LNCaP clone FGC (cell line): ENCODE measurements at regions not wholly inside any gene's neighbourhood (a gene's known extent, or its start where the extent isn't known, plus 50 kb on each side); places are given as distances from the start of the nearest gene placed in this dataset.

Experiments
- DNase-seq: peaks from one replicate; pipeline ENCODE4 v3.0.0-alpha.2; 2011; ENCODE audit warnings: low read depth
- H3K4me3 ChIP-seq: 2 replicates; pipeline ENCODE4 v1.5.1; 2011; ENCODE audit warnings: mild to moderate bottlenecking, low read depth, low read length, control low read depth
- TF ChIP-seq, protein P1 (sequence below): IDR thresholded peaks from 2 replicates; pipeline ENCODE4 v1.5.1; 2012; ENCODE audit warnings: mild to moderate bottlenecking; ENCODE audit not compliant: control insufficient read depth, insufficient read depth; ENCODE audit errors: extremely low read depth

GRCh38 chr13:47351798-47352197, 454.9 kb upstream of the HTR2A start:
- TF ChIP-seq, protein P1, sequence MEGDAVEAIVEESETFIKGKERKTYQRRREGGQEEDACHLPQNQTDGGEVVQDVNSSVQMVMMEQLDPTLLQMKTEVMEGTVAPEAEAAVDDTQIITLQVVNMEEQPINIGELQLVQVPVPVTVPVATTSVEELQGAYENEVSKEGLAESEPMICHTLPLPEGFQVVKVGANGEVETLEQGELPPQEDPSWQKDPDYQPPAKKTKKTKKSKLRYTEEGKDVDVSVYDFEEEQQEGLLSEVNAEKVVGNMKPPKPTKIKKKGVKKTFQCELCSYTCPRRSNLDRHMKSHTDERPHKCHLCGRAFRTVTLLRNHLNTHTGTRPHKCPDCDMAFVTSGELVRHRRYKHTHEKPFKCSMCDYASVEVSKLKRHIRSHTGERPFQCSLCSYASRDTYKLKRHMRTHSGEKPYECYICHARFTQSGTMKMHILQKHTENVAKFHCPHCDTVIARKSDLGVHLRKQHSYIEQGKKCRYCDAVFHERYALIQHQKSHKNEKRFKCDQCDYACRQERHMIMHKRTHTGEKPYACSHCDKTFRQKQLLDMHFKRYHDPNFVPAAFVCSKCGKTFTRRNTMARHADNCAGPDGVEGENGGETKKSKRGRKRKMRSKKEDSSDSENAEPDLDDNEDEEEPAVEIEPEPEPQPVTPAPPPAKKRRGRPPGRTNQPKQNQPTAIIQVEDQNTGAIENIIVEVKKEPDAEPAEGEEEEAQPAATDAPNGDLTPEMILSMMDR = no peak
- no peak overlapping the region for H3K4me3 ChIP-seq
- DNase-seq = no peak

DNA sequence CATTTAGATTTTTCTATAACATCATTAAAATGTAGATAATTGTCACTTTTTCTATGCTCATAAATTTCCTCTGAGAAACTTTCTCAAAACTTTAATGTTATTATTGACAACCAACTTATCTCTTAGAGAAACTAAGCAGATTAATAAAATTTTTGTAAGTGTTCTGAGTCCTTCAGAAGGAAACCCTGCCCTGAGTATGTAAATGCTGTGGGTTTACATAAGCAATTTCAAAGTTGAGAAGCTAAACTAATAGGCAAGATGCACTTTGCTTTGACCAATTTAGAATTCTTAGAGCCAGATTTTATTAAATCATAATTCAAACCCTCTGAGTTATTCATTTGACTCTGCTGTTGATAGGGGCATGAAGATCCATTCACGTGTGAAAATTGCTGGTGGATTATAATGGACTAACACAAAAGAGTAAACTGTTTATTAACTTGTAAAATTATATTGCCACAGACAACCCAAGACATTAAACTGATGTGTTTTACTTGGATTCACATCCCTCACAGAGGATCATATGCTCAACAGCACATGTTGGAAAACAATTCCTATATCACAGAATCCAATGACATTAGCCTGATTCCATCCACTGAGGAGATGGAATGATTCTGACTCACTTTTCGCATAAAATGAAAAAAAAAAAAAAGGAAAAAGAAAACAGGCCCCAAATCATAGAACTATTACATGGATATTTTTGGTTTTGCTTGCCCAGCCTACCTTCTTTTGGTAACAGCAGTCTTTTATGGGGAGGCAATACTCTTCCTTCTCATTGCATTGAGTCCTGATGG, 453.7 kb upstream of the HTR2A start:
- TF ChIP-seq, protein P1 = no peak
- no peak overlapping the region for H3K4me3 ChIP-seq
- no peak for DNase-seq

DNA sequence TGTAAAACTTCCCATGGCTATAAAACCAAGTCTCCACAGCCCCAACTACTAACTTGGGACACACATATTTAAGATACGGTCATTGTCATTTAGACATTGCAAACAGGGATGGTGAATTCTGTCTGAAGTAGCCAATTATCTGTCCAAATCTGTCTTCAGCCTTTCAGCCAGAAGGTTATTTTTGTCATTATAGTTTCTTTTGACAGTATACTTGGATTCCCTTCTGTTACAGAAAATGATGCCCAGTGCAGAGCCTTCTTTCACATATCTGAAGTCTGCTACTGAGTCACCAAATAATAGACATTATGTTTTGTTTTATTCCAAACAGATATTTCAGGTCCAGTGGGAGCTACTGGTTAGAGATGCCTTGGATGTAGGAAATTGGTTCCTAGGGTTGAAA, 452.4 kb upstream of the HTR2A start:
- TF ChIP-seq, protein P1 = no peak
- H3K4me3 ChIP-seq = no peak overlapping the region
- DNase-seq = no peak

DNA sequence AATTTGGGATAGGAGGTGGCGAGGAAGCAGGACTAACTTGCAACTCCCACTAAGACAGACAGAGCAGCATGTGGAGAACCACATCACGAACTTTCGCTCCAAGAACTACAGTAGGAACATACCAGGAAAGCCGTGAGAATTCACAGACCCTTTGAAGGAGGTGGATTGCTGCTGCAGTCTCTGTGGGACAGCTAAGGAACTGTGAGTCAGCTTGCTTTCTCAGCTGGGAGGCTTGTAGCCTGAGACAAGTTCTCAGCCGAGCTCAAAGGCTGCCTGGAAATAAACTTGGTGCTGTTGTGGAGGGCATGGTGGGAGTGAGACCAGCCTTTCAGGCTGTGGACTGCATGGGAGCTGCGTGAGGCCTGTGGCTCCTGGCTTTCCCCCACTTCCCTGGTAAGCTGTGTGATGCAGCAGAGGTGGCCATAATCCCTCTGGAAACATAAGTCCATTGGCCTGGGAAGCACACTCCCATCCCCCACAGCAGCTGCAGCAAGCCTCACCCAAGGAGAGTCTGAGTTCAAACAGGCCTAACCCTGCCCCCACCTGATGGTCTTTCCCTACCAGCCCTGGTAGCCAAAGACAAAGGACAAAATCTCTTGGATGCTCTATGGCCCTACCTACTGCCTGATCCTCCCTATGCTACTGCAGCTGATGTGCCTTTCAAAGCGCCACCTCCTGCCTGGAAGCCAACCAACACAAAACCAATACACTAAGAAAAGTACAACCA, 441.1 kb upstream of the HTR2A start:
- DNase-seq = no peak
- no peak overlapping the region for H3K4me3 ChIP-seq
- TF ChIP-seq, protein P1 = no peak

DNA sequence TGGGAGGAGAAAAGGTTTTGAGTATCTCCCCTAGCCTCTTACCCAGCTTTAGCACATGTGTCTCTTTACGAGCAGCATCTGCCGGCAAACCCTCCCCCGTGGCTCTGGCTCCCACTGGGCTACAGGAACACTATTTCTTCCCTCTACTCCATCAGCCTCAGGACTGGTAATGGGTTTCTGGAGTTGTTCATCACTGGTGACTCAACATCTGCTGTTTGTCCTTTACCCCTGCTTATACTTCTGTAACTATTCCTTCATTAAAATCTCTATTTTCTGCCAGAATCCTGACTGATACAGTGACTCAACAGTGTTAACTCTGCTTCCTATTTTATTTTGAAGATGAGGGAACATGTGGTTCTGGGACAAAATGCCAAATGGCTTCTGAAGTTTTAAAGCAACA, 437.3 kb upstream of the HTR2A start:
- no peak for DNase-seq
- TF ChIP-seq, protein P1 = no peak
- no peak overlapping the region for H3K4me3 ChIP-seq

DNA sequence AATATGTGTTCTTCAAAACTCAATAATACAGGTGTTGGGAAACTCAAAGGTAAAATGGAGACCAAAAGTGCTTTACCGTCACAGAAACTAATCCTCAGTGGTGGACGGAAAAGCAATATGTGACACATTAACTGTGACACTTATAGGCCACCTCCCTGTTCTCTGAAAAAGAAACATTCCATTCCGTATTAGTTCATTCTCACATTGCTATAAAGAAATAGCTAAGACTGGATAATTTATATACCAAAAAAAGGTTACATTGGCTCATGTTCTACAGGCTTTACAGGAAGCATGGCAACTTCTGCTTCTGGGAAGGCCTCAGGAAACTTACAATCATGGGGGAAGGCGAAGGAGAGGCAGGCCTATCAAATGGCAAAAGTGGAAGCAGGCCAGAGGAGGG, 435.3 kb upstream of the HTR2A start:
- no peak for DNase-seq
- H3K4me3 ChIP-seq = no peak overlapping the region
- TF ChIP-seq, protein P1 = no peak
